ENCODE measurements at regions not wholly inside any gene's neighbourhood (a gene's known extent, or its start where the extent isn't known, plus 50 kb on each side); places are given as distances from the start of the nearest gene placed in this dataset.
A peak's percentile ranks its signal among the peaks of the same experiment; 100 is the strongest.

DNA sequence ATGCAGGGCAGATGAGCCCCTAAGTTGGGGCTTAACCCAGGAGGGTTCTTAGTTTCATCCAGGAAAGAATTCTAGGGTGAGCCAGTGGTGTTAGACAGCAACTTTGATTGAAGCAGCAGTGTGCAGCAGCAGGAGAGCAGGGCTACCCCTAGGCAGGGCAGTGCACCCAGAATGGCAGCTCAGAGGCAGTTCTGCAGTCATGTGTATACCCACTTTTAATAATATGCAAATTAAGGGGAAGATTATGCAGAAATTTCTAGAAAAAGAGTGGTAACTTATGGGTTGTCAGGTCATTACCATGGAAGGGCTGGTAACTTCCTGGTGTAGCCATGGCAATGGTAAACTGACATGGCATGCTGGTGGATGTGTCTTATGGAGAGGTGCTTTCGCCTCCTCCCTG, 297.5 kb downstream of the PCNX1 start:
- H3K27me3 Mint-ChIP-seq = peaks cover 3% of the 10 kb centered on the region
- TF ChIP-seq, protein P1, sequence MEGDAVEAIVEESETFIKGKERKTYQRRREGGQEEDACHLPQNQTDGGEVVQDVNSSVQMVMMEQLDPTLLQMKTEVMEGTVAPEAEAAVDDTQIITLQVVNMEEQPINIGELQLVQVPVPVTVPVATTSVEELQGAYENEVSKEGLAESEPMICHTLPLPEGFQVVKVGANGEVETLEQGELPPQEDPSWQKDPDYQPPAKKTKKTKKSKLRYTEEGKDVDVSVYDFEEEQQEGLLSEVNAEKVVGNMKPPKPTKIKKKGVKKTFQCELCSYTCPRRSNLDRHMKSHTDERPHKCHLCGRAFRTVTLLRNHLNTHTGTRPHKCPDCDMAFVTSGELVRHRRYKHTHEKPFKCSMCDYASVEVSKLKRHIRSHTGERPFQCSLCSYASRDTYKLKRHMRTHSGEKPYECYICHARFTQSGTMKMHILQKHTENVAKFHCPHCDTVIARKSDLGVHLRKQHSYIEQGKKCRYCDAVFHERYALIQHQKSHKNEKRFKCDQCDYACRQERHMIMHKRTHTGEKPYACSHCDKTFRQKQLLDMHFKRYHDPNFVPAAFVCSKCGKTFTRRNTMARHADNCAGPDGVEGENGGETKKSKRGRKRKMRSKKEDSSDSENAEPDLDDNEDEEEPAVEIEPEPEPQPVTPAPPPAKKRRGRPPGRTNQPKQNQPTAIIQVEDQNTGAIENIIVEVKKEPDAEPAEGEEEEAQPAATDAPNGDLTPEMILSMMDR (conservative IDR thresholded peaks at IDR 0.05) = no peak
- H3K27ac Mint-ChIP-seq = no peak overlapping the region
- H3K4me1 Mint-ChIP-seq (ENCODE audit: unreplicated experiment) = no peaks in the 10 kb centered on the region
- H3K9me3 Mint-ChIP-seq = peaks cover 9% of the 10 kb centered on the region
- no peaks in the 10 kb centered on the region for H3K36me3 Mint-ChIP-seq
- H3K4me3 Mint-ChIP-seq = no peak overlapping the region
- DNase-seq (ENCODE audit: extremely low spot score, unreplicated experiment) = no peak

GRCh38 chr14:71206123-71206522, 298.9 kb downstream of the PCNX1 start:
- H3K4me3 Mint-ChIP-seq = no peak overlapping the region
- TF ChIP-seq, protein P1 (conservative IDR thresholded peaks at IDR 0.05) = no peak
- H3K27me3 Mint-ChIP-seq = peaks cover 3% of the 10 kb centered on the region
- no peak overlapping the region for H3K27ac Mint-ChIP-seq
- H3K4me1 Mint-ChIP-seq (ENCODE audit: unreplicated experiment) = no peaks in the 10 kb centered on the region
- no peak for DNase-seq (ENCODE audit: extremely low spot score, unreplicated experiment)
- H3K9me3 Mint-ChIP-seq = peaks cover 9% of the 10 kb centered on the region
- no peaks in the 10 kb centered on the region for H3K36me3 Mint-ChIP-seq

- TF ChIP-seq, protein P1 (conservative IDR thresholded peaks at IDR 0.05) = no peak
- H3K4me1 Mint-ChIP-seq (ENCODE audit: unreplicated experiment) = no peaks in the 10 kb centered on the region
- no peaks in the 10 kb centered on the region for H3K36me3 Mint-ChIP-seq
- H3K4me3 Mint-ChIP-seq = no peak overlapping the region
- H3K27me3 Mint-ChIP-seq = peaks cover 3% of the 10 kb centered on the region
- H3K27ac Mint-ChIP-seq = no peak overlapping the region
- DNase-seq (ENCODE audit: extremely low spot score, unreplicated experiment) = no peak
- H3K9me3 Mint-ChIP-seq = peaks cover 9% of the 10 kb centered on the region
Measured at GRCh38 chr14:71206766-71207371, 299.6 kb downstream of the PCNX1 start.

DNA sequence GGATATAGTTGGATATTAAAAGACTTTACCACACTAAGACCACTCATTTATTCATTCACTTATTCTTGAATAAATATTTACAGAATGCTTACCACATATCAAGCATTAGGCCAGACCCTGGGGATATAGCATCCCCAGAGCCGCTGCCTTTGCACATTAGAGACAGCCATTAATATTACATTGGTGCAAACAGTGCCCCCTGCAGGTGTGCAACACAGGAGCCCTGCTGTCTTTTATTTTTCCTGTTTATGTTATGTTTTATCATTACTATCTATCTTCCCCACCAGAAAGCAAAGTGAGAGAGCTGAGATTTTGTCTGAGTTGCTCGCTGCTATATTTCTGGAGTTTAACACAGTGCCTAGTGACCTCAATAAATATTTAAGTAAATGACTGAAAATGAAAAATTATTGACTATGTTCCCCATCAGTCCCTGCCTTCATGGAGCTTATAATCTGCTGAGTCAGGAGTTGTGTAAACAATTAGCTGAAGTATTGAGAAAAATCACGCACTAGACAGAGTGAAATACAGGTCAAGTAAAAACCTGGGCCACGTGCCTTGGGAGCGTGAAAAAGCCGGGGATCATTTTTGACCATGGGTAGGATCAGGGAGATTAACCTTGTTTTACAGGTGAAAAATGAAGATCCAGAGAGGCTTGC, 301.6 kb downstream of the PCNX1 start:
- Mint-ChIP-seq H3K27me3 (no peaks in the 10 kb centered on the region), H3K27ac (no peak overlapping the region), H3K4me1 (ENCODE audit: unreplicated experiment) (peaks cover 4% of the 10 kb centered on the region), H3K4me3 (no peak overlapping the region), H3K36me3 (no peaks in the 10 kb centered on the region), H3K9me3 (peaks cover 9% of the 10 kb centered on the region)
- TF ChIP-seq, protein P1 (conservative IDR thresholded peaks at IDR 0.05) = peak; percentile 42
- DNase-seq (ENCODE audit: extremely low spot score, unreplicated experiment) = no peak

DNA sequence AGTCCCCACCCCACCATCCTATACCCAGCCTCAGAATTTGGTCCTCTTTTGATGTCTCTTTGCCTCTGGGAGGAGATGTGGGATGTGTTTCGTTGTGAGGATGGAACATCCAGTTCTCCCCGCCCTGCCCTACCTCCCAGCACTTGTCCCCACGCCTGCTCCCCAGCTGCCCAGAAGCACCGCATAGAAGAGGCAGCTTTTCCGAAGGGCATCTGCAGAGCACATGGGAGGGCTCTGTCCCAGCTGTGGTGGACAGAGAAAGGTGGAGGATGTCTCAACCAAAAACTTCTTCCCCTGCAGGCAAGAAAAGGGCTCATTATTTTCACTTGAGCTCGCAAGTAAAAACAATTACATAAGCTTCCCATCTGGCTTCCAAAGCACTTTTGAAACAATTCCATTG, 302.6 kb downstream of the PCNX1 start:
- no peak for DNase-seq (ENCODE audit: extremely low spot score, unreplicated experiment)
- Mint-ChIP-seq H3K36me3 (no peaks in the 10 kb centered on the region), H3K4me3 (no peak overlapping the region), H3K27ac (no peak overlapping the region), H3K27me3 (no peaks in the 10 kb centered on the region), H3K9me3 (no peaks in the 10 kb centered on the region), H3K4me1 (ENCODE audit: unreplicated experiment) (peaks cover 4% of the 10 kb centered on the region)
- TF ChIP-seq, protein P1 (conservative IDR thresholded peaks at IDR 0.05) = no peak

Measured in type B pancreatic cell (in vitro differentiated cells).